Activated CD8-positive, alpha-beta T cell treated with anti-CD3 and anti-CD28 coated beads for 36 hours (primary cell): ENCODE measurements at regions not wholly inside any gene's neighbourhood (a gene's known extent, or its start where the extent isn't known, plus 50 kb on each side); places are given as distances from the start of the nearest gene placed in this dataset.

Experiments
- ATAC-seq: fragments of 200-7000 bp; cut with Tn5 transposase; one replicate; pipeline ENCODE4 v1.10.0; 2021; ENCODE audit warnings: mild to moderate bottlenecking, moderate library complexity
- CTCF ChIA-PET: fragments of 350-600 bp; sonication (Branson Sonifier 250); formaldehyde crosslinking; loops from one replicate; lab custom pipeline; 2021; ENCODE audit warnings: antibody characterized with exemption; lab: Charles Lee
- POLR2A ChIA-PET: fragments of 350-600 bp; sonication (Branson Sonifier 250); formaldehyde crosslinking; loops from one replicate; lab custom pipeline; 2021; ENCODE audit warnings: antibody characterized with exemption; lab: Charles Lee
- DNase-seq: peaks from one replicate; pipeline ENCODE4 v3.0.0-alpha.2; 2020
- H3K27ac Mint-ChIP-seq: one replicate; pipeline ENCODE4 v1.8.0; 2021; ENCODE audit warnings: mild to moderate bottlenecking, mixed read lengths
- H3K27me3 Mint-ChIP-seq: one replicate; pipeline ENCODE4 v1.8.0; 2021; ENCODE audit warnings: mixed read lengths
- H3K36me3 Mint-ChIP-seq: one replicate; pipeline ENCODE4 v1.8.0; 2021; ENCODE audit warnings: low read depth, mixed read lengths
- H3K4me1 Mint-ChIP-seq: one replicate; pipeline ENCODE4 v1.8.0; 2021; ENCODE audit warnings: low read depth, mixed read lengths
- H3K4me3 Mint-ChIP-seq: one replicate; pipeline ENCODE4 v1.8.0; 2021; ENCODE audit warnings: mild to moderate bottlenecking, moderate library complexity, mixed read lengths
- H3K9me3 Mint-ChIP-seq: one replicate; pipeline ENCODE4 v1.8.0; 2021; ENCODE audit warnings: mixed read lengths
- CTCF ChIP-seq: fragments of 200-600 bp; IDR thresholded peaks from one replicate; pipeline ENCODE4 v1.8.0; 2022; ENCODE audit warnings: antibody characterized with exemption, mild to moderate bottlenecking
- intact Hi-C: fragments of 100-400 bp; cut with micrococcal nuclease; formaldehyde crosslinking; loops from one replicate; pipeline ENCODE4 v1.10.0; 2022

GRCh38 chr9:80052830-80053229, 481.1 kb downstream of the TLE4 start:
- no peak overlapping the region for H3K4me3 Mint-ChIP-seq
- POLR2A ChIA-PET: no interaction called here
- intact Hi-C loops: no loop called here
- H3K27me3 Mint-ChIP-seq: no peaks in the 10 kb centered on the region
- H3K36me3 Mint-ChIP-seq: no peaks in the 10 kb centered on the region
- no peak for ATAC-seq
- no peak for TF ChIP-seq CTCF
- H3K27ac Mint-ChIP-seq: no peak overlapping the region
- DNase-seq: no peak
- no peaks in the 10 kb centered on the region for H3K4me1 Mint-ChIP-seq
- CTCF ChIA-PET: no interaction called here
- peaks cover 14% of the 10 kb centered on the region for H3K9me3 Mint-ChIP-seq

GRCh38 chr9:80049096-80049782, 477.5 kb downstream of the TLE4 start:
- ATAC-seq: no peak
- ChIA-PET POLR2A (no interaction called here), CTCF (no interaction called here)
- Mint-ChIP-seq H3K4me3 (no peak overlapping the region), H3K27me3 (no peaks in the 10 kb centered on the region), H3K4me1 (no peaks in the 10 kb centered on the region), H3K9me3 (peaks cover 14% of the 10 kb centered on the region), H3K36me3 (no peaks in the 10 kb centered on the region), H3K27ac (no peak overlapping the region)
- no peak for TF ChIP-seq CTCF
- intact Hi-C loops: no loop called here
- no peak for DNase-seq

GRCh38 chr9:80046481-80046880, 474.7 kb downstream of the TLE4 start:
- Mint-ChIP-seq H3K36me3 (no peaks in the 10 kb centered on the region), H3K27ac (no peak overlapping the region), H3K4me3 (no peak overlapping the region), H3K9me3 (peaks cover 2% of the 10 kb centered on the region), H3K27me3 (no peaks in the 10 kb centered on the region), H3K4me1 (no peaks in the 10 kb centered on the region)
- CTCF ChIA-PET: no interaction called here
- TF ChIP-seq CTCF: no peak
- ATAC-seq (no peak), DNase-seq (no peak)
- POLR2A ChIA-PET: no interaction called here
- intact Hi-C loops: no loop called here

GRCh38 chr9:80041821-80042220, 470.1 kb downstream of the TLE4 start:
- DNase-seq (no peak), ATAC-seq (no peak)
- no peak for TF ChIP-seq CTCF
- no peaks in the 10 kb centered on the region for H3K9me3 Mint-ChIP-seq
- no peaks in the 10 kb centered on the region for H3K4me1 Mint-ChIP-seq
- no peaks in the 10 kb centered on the region for H3K27me3 Mint-ChIP-seq
- no peak overlapping the region for H3K4me3 Mint-ChIP-seq
- H3K27ac Mint-ChIP-seq: no peak overlapping the region
- intact Hi-C loops: no loop called here
- POLR2A ChIA-PET: no interaction called here
- no peaks in the 10 kb centered on the region for H3K36me3 Mint-ChIP-seq
- CTCF ChIA-PET: no interaction called here

- Mint-ChIP-seq H3K9me3 (no peaks in the 10 kb centered on the region), H3K4me1 (no peaks in the 10 kb centered on the region), H3K27ac (no peak overlapping the region), H3K27me3 (no peaks in the 10 kb centered on the region), H3K36me3 (no peaks in the 10 kb centered on the region), H3K4me3 (no peak overlapping the region)
- ChIA-PET POLR2A (no interaction called here), CTCF (no interaction called here)
- TF ChIP-seq CTCF: no peak
- DNase-seq (no peak), ATAC-seq (no peak)
- intact Hi-C loops: no loop called here
Observed at GRCh38 chr9:80040457-80040856, 468.7 kb downstream of the TLE4 start.
